Body of pancreas (tissue), 4 donors: ENCODE measurements at regions not wholly inside any gene's neighbourhood (a gene's known extent, or its start where the extent isn't known, plus 50 kb on each side); places are given as distances from the start of the nearest gene placed in this dataset.

ENCODE experiments used
- CTCF ChIP-seq, 7 experiments: fragments of 450-650 bp in 4 of 7; fragments of 200-600 bp in 3 of 7; sonication (generic) in 3 of 7; IDR thresholded peaks; one replicate each; pipeline ENCODE4 v1.5.1; 2016 to 2019; ENCODE audit warnings: antibody characterized with exemption in 7 of 7
- POLR2A ChIP-seq, 3 donors: fragments of 450-650 bp; IDR thresholded peaks; one replicate each; pipeline ENCODE4 v1.6.1; 2016; ENCODE audit warnings: antibody characterized with exemption in 3 of 3, mild to moderate bottlenecking in 2 of 3

DNA sequence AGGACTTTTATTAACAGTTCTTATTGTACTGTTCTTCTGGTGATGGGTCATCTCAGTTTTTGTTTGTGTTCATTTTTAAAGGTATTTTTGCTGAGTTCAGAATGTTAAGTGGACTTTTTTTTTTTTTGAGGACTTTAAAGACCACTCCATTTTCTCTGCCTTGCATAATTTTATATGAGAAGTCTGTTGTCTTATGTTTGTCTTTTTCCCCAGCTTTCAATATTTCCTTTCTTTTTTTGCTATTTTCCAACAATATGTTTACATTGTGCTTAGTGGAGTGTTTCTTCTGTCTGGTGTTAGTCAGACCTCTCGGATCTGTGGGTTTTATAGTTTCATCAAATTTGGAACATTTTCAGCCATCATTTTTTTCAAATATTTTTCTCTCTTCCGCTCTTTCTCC lies 290.0 kb upstream of the TNRC6C start:
- TF ChIP-seq CTCF (IDR thresholded peaks at IDR 0.05) (no peak), POLR2A (IDR thresholded peaks at IDR 0.05) (no peak)
